AG09309 (cell line): ENCODE measurements at regions not wholly inside any gene's neighbourhood (a gene's known extent, or its start where the extent isn't known, plus 50 kb on each side); places are given as distances from the start of the nearest gene placed in this dataset.
"Not testable (repeated sequence)": the region's sequence is repeated elsewhere in the genome, so short reads cannot be mapped to it uniquely, and the experiment has no call there.

Source experiments
- DNase-seq: peaks from one replicate; pipeline ENCODE4 v3.0.0-alpha.2; 2010; ENCODE audit warnings: low read depth
- H3K4me3 ChIP-seq: 2 replicates; pipeline ENCODE4 v1.5.1; 2011; ENCODE audit warnings: mild to moderate bottlenecking, low read depth, low read length, moderate library complexity; ENCODE audit not compliant: control insufficient read depth
- CTCF ChIP-seq: IDR thresholded peaks from 2 replicates; pipeline ENCODE4 v1.5.1; 2011; ENCODE audit warnings: mild to moderate bottlenecking, low read depth, low read length, inconsistent platforms; ENCODE audit not compliant: insufficient read depth, control insufficient read depth; ENCODE audit errors: missing control alignments

GRCh38 chr17:70510288-70510687, 341.0 kb downstream of the KCNJ2 start:
- no peak overlapping the region for H3K4me3 ChIP-seq
- DNase-seq, result no peak
- TF ChIP-seq CTCF, result no peak

- no peak overlapping the region for H3K4me3 ChIP-seq
- no peak for TF ChIP-seq CTCF
- no peak for DNase-seq
These were observed 348.5 kb downstream of the KCNJ2 start for GRCh38 chr17:70517816-70518215.

GRCh38 chr17:70519300-70519699, 350.0 kb downstream of the KCNJ2 start:
- H3K4me3 ChIP-seq, result no peak overlapping the region
- TF ChIP-seq CTCF, result no peak
- DNase-seq, result no peak

- TF ChIP-seq CTCF, result no peak
- no peak overlapping the region for H3K4me3 ChIP-seq
- no peak for DNase-seq
These were observed 351.1 kb downstream of the KCNJ2 start for GRCh38 chr17:70520447-70520846.

GRCh38 chr17:70520956-70521355, 351.6 kb downstream of the KCNJ2 start:
- DNase-seq, result no peak
- no peak overlapping the region for H3K4me3 ChIP-seq
- no peak for TF ChIP-seq CTCF

GRCh38 chr17:70521821-70522256, 352.5 kb downstream of the KCNJ2 start:
- DNase-seq, result no peak
- TF ChIP-seq CTCF, result no peak
- no peak overlapping the region for H3K4me3 ChIP-seq

- DNase-seq, result no peak
- no peak overlapping the region for H3K4me3 ChIP-seq
- TF ChIP-seq CTCF, result no peak
These were observed 354.1 kb downstream of the KCNJ2 start for GRCh38 chr17:70523426-70523825.

- DNase-seq, H3K4me3 ChIP-seq: not testable (repeated sequence)
These were observed 355.7 kb downstream of the KCNJ2 start for GRCh38 chr17:70525035-70525434.
